ENCODE measurements at regions not wholly inside any gene's neighbourhood (a gene's known extent, or its start where the extent isn't known, plus 50 kb on each side); places are given as distances from the start of the nearest gene placed in this dataset.
A peak's percentile ranks its signal among the peaks of the same experiment; 100 is the strongest.
"Not testable (repeated sequence)": the region's sequence is repeated elsewhere in the genome, so short reads cannot be mapped to it uniquely, and the experiment has no call there.

- no peak for DNase-seq (ENCODE audit: low read depth)
- no peak for TF ChIP-seq CTCF (IDR thresholded peaks at IDR 0.05; ENCODE audit: insufficient read depth, low read depth, low read length)
- no peak overlapping the region for H3K4me3 ChIP-seq (ENCODE audit: low read depth, low read length)
Observed at GRCh38 chr7:106750773-106751172, 89.8 kb upstream of the CCDC71L start.

GRCh38 chr7:106752367-106752766 lies 91.4 kb upstream of the CCDC71L start:
- TF ChIP-seq CTCF (IDR thresholded peaks at IDR 0.05; ENCODE audit: insufficient read depth, low read depth, low read length): no peak
- no peak for DNase-seq (ENCODE audit: low read depth)
- H3K4me3 ChIP-seq (ENCODE audit: low read depth, low read length): no peak overlapping the region

GRCh38 chr7:106755024-106755423 lies 94.1 kb upstream of the CCDC71L start:
- H3K4me3 ChIP-seq (ENCODE audit: low read depth, low read length); DNase-seq (ENCODE audit: low read depth): not testable (repeated sequence)

DNA sequence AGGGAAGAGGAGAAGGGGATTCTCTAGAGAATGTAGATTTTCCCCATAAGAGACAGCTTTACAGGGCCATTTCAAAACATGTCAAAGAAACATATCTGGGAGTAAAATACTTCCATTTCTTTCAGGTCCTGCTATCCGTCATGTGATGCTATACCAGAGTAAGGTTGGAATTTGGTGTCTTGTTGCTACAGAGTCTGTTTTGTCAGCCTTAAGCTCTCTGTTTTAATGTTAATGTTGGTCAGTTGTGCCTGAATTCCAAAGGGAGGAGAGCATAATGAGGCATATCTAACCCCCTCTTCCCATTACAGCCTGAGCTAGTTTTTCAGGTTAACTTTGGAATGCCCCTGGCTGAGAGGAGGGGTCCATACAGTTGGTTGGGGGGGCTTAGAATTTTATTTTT lies 94.7 kb upstream of the CCDC71L start:
- TF ChIP-seq CTCF (IDR thresholded peaks at IDR 0.05; ENCODE audit: insufficient read depth, low read depth, low read length): no peak
- no peak for DNase-seq (ENCODE audit: low read depth)
- no peak overlapping the region for H3K4me3 ChIP-seq (ENCODE audit: low read depth, low read length)

GRCh38 chr7:106756071-106756470 lies 95.1 kb upstream of the CCDC71L start:
- TF ChIP-seq CTCF (IDR thresholded peaks at IDR 0.05; ENCODE audit: insufficient read depth, low read depth, low read length): no peak
- no peak overlapping the region for H3K4me3 ChIP-seq (ENCODE audit: low read depth, low read length)
- no peak for DNase-seq (ENCODE audit: low read depth)

GRCh38 chr7:106756884-106757283 lies 95.9 kb upstream of the CCDC71L start:
- no peak for TF ChIP-seq CTCF (IDR thresholded peaks at IDR 0.05; ENCODE audit: insufficient read depth, low read depth, low read length)
- no peak for DNase-seq (ENCODE audit: low read depth)
- H3K4me3 ChIP-seq (ENCODE audit: low read depth, low read length): no peak overlapping the region

DNA sequence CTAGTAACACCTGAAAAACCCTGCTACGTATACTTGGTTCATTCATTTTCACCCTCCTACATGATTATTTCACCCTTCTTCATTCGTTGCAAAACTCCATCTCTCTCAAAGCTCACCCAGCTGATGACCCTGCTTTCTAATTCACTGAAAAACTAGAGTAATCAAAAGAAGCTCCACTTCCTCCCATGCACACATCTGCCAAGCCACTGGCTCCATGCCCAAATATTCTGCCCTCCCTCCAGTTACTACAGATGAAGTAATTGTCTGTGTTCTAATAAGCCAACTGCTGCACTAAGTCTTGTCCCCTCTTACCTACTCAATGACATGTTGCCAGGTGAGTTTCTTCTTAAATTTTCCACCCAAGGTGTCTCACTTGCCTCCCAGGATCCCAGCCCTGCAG lies 96.9 kb upstream of the CCDC71L start:
- no peak for TF ChIP-seq CTCF (IDR thresholded peaks at IDR 0.05; ENCODE audit: insufficient read depth, low read depth, low read length)
- H3K4me3 ChIP-seq (ENCODE audit: low read depth, low read length): no peak overlapping the region
- peak; percentile 67 for DNase-seq (ENCODE audit: low read depth)

DNA sequence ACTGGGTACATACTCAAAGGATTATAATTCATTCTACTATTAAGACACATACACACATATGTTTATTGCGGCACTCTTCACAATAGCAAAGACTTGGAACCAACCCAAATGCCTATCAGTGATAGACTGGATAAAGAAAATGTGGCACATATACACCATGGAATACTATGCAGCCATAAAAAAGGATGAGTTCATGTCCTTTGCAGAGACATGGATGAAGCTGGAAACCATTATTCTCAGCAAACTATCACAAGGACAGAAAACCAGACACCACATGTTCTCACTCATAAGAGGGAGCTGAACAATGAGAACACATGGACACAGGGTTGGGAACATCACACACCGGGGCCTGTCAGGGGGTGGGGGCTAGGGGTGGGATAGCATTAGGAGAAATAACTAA lies 101.9 kb upstream of the CCDC71L start:
- not testable (repeated sequence) for DNase-seq (ENCODE audit: low read depth); H3K4me3 ChIP-seq (ENCODE audit: low read depth, low read length)

All from fibroblast of villous mesenchyme (primary cell).